ENCODE measurements at regions not wholly inside any gene's neighbourhood (a gene's known extent, or its start where the extent isn't known, plus 50 kb on each side); places are given as distances from the start of the nearest gene placed in this dataset.

DNA sequence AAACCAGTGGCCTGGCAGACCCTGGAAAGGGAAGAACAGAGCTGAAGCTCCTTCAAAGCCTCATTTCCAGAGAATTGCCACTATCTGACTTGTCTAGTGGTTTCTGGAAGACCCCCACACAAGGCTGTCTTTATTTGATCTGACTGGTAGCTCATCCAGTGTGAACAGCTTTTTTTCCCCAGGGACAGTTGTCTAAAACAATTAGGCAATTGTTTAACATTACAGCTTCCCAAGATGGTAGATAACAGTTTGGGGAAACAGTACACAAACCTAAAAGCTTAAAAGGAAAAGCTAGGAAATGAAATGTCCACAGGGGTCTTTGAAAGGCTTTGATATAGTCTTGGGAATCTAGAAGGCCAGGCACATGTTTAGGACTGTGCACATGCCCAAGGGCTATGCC, 203.4 kb upstream of the CTBP2 start:
- TF ChIP-seq CTCF (IDR thresholded peaks at IDR 0.05) (no peak), E2F6 (IDR thresholded peaks at IDR 0.05; ENCODE audit: borderline replicate concordance, low read depth) (no peak), POLR2A (IDR thresholded peaks at IDR 0.05; ENCODE audit: low read length) (no peak), MAX (IDR thresholded peaks at IDR 0.05) (no peak)
- TF ChIP-seq, protein P1, sequence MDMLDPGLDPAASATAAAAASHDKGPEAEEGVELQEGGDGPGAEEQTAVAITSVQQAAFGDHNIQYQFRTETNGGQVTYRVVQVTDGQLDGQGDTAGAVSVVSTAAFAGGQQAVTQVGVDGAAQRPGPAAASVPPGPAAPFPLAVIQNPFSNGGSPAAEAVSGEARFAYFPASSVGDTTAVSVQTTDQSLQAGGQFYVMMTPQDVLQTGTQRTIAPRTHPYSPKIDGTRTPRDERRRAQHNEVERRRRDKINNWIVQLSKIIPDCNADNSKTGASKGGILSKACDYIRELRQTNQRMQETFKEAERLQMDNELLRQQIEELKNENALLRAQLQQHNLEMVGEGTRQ (IDR thresholded peaks at IDR 0.05): no peak

All from A549 (cell line).